Gastrocnemius medialis (tissue), 4 donors: ENCODE measurements at regions not wholly inside any gene's neighbourhood (a gene's known extent, or its start where the extent isn't known, plus 50 kb on each side); places are given as distances from the start of the nearest gene placed in this dataset.

Experiments
- POLR2A ChIP-seq, 2 donors: fragments of 450-650 bp; IDR thresholded peaks; one replicate each; pipeline ENCODE4 v1.6.1; 2017; ENCODE audit warnings: antibody characterized with exemption in 2 of 2, mild to moderate bottlenecking in 2 of 2, moderate library complexity in 2 of 2
- TF ChIP-seq, protein P1 (sequence below), 5 experiments: fragments of 450-650 bp in 3 of 5; fragments of 200-600 bp in 2 of 5; sonication (generic) in 2 of 5; IDR thresholded peaks in 4 of 5; conservative IDR thresholded peaks in 1 of 5; 1 replicate in 4 of 5; 2 replicates in 1 of 5; pipeline ENCODE4 v1.5.1; 2016 to 2019; ENCODE audit warnings: antibody characterized with exemption in 5 of 5, mild to moderate bottlenecking in 3 of 5, moderate library complexity in 3 of 5

DNA sequence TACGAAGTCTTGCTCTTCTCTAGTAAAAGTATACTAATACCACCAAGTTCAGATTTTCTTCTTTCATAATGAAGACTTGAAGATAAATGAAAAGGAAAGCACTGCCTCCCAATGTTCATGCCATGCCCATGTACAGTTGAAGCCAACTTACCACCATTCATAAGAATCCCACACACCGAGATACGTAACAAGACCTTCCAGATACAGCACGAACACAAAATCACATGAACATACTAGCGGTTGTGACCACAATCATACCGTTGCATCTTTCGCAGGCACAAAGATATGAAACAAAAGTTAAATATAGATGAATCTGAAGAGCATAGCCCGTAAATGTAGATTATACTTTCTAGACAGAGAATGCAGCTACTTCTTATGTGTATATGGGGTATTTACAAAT, 412.5 kb downstream of the CBLN4 start:
- TF ChIP-seq, protein P1, sequence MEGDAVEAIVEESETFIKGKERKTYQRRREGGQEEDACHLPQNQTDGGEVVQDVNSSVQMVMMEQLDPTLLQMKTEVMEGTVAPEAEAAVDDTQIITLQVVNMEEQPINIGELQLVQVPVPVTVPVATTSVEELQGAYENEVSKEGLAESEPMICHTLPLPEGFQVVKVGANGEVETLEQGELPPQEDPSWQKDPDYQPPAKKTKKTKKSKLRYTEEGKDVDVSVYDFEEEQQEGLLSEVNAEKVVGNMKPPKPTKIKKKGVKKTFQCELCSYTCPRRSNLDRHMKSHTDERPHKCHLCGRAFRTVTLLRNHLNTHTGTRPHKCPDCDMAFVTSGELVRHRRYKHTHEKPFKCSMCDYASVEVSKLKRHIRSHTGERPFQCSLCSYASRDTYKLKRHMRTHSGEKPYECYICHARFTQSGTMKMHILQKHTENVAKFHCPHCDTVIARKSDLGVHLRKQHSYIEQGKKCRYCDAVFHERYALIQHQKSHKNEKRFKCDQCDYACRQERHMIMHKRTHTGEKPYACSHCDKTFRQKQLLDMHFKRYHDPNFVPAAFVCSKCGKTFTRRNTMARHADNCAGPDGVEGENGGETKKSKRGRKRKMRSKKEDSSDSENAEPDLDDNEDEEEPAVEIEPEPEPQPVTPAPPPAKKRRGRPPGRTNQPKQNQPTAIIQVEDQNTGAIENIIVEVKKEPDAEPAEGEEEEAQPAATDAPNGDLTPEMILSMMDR (IDR thresholded peaks at IDR 0.05 in 4 of 5, conservative IDR thresholded peaks at IDR 0.05 in 1 of 5): no peak
- no peak for TF ChIP-seq POLR2A (IDR thresholded peaks at IDR 0.05)
